HEK293 (cell line): ENCODE measurements at regions not wholly inside any gene's neighbourhood (a gene's known extent, or its start where the extent isn't known, plus 50 kb on each side); places are given as distances from the start of the nearest gene placed in this dataset.
A peak's percentile ranks its signal among the peaks of the same experiment; 100 is the strongest.

Source experiments
- CTCF ChIA-PET: fragments of 350-600 bp; formaldehyde crosslinking; extraction: SDS; loops from one replicate; lab custom pipeline; 2021; ENCODE audit warnings: antibody characterized with exemption; lab: Yijun Ruan, JAX
- POLR2A ChIA-PET: fragments of 300-600 bp; formaldehyde crosslinking; extraction: SDS; loops from one replicate; lab custom pipeline; 2020; ENCODE audit warnings: antibody characterized with exemption, inconsistent platforms; lab: Yijun Ruan, JAX
- H3K27ac ChIP-seq: fragments of 200-500 bp; sonication (Bioruptor generic); 2 replicates; pipeline ENCODE4 v1.5.1; 2014; ENCODE audit warnings: low read depth, low read length, control low read depth, inconsistent platforms; ENCODE audit errors: extremely low read depth
- H3K36me3 ChIP-seq, 2 experiments: fragments of 200-500 bp in 1 of 2; sonication (Bioruptor generic) in 1 of 2; 1 replicate in 1 of 2; 2 replicates in 1 of 2; pipeline ENCODE4 v1.5.1; 2014 to 2017; ENCODE audit warnings: inconsistent platforms in 2 of 2, low read length in 2 of 2; ENCODE audit not compliant: control insufficient read depth in 2 of 2, insufficient read depth in 1 of 2
- H3K4me1 ChIP-seq: fragments of 200-500 bp; sonication (Bioruptor generic); 2 replicates; pipeline ENCODE4 v1.5.1; 2014; ENCODE audit warnings: mild to moderate bottlenecking, low read length, inconsistent platforms; ENCODE audit not compliant: control insufficient read depth, insufficient read depth
- H3K4me3 ChIP-seq: 2 replicates; pipeline ENCODE4 v1.5.1; 2011; ENCODE audit warnings: low read depth, mild to moderate bottlenecking, control low read depth, low read length, moderate library complexity
- H3K9me3 ChIP-seq: fragments of 200-500 bp; sonication (Bioruptor generic); 2 replicates; pipeline ENCODE4 v1.5.1; 2014; ENCODE audit warnings: low read depth, low read length, inconsistent platforms; ENCODE audit not compliant: control insufficient read depth, insufficient read depth
- FEZF1 ChIP-seq: fragments of 450-650 bp; formaldehyde crosslinking; IDR thresholded peaks from 2 replicates; pipeline ENCODE4 v1.5.1; 2016; ENCODE audit warnings: missing biosample characterization, missing genetic modification characterization
- INSM2 ChIP-seq: fragments of 450-650 bp; formaldehyde crosslinking; IDR thresholded peaks from 2 replicates; pipeline ENCODE4 v1.5.1; 2016; ENCODE audit warnings: missing biosample characterization, missing genetic modification characterization
- PBX3 ChIP-seq: sonication (generic); formaldehyde crosslinking; IDR thresholded peaks from 2 replicates; pipeline ENCODE4 v1.8.1; 2022; ENCODE audit warnings: mild to moderate bottlenecking, moderate library complexity, missing genetic modification reagents
- TCF7L2 ChIP-seq: IDR thresholded peaks from 2 replicates; pipeline ENCODE4 v1.6.1; 2011; ENCODE audit warnings: low read depth, mild to moderate bottlenecking, inconsistent platforms, low read length, moderate library complexity, borderline replicate concordance
- ZEB2 ChIP-seq: fragments of 450-650 bp; formaldehyde crosslinking; IDR thresholded peaks from 2 replicates; pipeline ENCODE4 v1.5.1; 2016; ENCODE audit warnings: missing biosample characterization, missing genetic modification characterization
- ZFP69B ChIP-seq: fragments of 450-650 bp; formaldehyde crosslinking; IDR thresholded peaks from 2 replicates; pipeline ENCODE4 v1.5.1; 2016; ENCODE audit warnings: missing biosample characterization, missing genetic modification characterization
- ZNF426 ChIP-seq: fragments of 450-650 bp; formaldehyde crosslinking; IDR thresholded peaks from 2 replicates; pipeline ENCODE4 v1.5.1; 2017; ENCODE audit warnings: missing biosample characterization, missing genetic modification characterization, mild to moderate bottlenecking, inconsistent platforms, moderate library complexity
- ZNF449 ChIP-seq: fragments of 450-650 bp; formaldehyde crosslinking; IDR thresholded peaks from 2 replicates; pipeline ENCODE4 v1.5.1; 2017; ENCODE audit warnings: missing biosample characterization, mild to moderate bottlenecking, missing genetic modification characterization, moderate library complexity
- ZNF529 ChIP-seq: fragments of 450-650 bp; formaldehyde crosslinking; IDR thresholded peaks from 2 replicates; pipeline ENCODE4 v1.5.1; 2017; ENCODE audit warnings: missing genetic modification characterization, missing biosample characterization; ENCODE audit not compliant: insufficient replicate concordance
- ZNF544 ChIP-seq: fragments of 450-650 bp; formaldehyde crosslinking; IDR thresholded peaks from 2 replicates; pipeline ENCODE4 v1.5.0; 2017; ENCODE audit warnings: missing biosample characterization, missing genetic modification characterization
- ZNF843 ChIP-seq: fragments of 450-650 bp; formaldehyde crosslinking; IDR thresholded peaks from 2 replicates; pipeline ENCODE4 v1.5.1; 2016; ENCODE audit warnings: missing biosample characterization, missing genetic modification characterization
- ZSCAN18 ChIP-seq: fragments of 450-650 bp; formaldehyde crosslinking; IDR thresholded peaks from 2 replicates; pipeline ENCODE4 v1.5.1; 2016; ENCODE audit warnings: missing biosample characterization, missing genetic modification characterization
- TF ChIP-seq, protein P1 (sequence below): fragments of 450-650 bp; formaldehyde crosslinking; IDR thresholded peaks from 2 replicates; pipeline ENCODE4; 2016; ENCODE audit warnings: missing biosample characterization, missing genetic modification characterization
- TF ChIP-seq, protein P2 (sequence below): fragments of 450-650 bp; formaldehyde crosslinking; IDR thresholded peaks from 2 replicates; pipeline ENCODE4 v1.5.1; 2016; ENCODE audit warnings: missing biosample characterization, missing genetic modification characterization

DNA sequence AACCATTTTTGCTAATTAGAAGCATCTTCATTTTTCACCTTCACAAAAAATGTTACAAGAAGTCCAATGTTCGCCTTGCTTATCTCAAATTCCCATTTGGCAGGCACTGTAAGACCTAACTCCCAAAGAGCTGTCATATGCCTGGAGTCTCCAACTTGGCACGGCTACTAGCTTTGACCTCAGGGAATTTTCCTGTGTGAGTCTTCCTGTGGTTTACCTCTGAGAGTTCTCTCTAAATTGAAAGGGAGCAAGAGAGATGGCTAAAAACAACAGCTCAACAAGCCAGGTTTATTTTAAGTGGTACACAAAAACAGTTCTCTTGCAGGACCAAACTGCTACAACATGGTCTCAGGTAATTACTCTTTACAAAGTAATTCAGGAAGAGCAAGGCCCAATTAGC lies 756.0 kb upstream of the ADGRL2 start:
- no peak overlapping the region for H3K4me3 ChIP-seq
- CTCF ChIA-PET = no interaction called here
- H3K27ac ChIP-seq = no peak overlapping the region
- TF ChIP-seq ZSCAN18 (no peak), ZNF529 (no peak), ZNF449 (tag by site-specific recombination) (no peak), ZNF544 (tag by site-specific recombination) (no peak), ZNF426 (tag by site-specific recombination) (no peak), ZEB2 (tag by site-specific recombination) (no peak), PBX3 (CRISPR knock-in tag) (no peak)
- TF ChIP-seq, protein P1, sequence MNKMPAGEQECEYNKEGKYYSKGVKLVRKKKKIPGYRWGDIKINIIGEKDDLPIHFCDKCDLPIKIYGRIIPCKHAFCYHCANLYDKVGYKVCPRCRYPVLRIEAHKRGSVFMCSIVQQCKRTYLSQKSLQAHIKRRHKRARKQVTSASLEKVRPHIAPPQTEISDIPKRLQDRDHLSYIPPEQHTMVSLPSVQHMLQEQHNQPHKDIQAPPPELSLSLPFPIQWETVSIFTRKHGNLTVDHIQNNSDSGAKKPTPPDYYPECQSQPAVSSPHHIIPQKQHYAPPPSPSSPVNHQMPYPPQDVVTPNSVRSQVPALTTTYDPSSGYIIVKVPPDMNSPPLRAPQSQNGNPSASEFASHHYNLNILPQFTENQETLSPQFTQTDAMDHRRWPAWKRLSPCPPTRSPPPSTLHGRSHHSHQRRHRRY = no peak
- POLR2A ChIA-PET = no interaction called here
- no peaks in the 10 kb centered on the region for H3K9me3 ChIP-seq
- no peaks in the 10 kb centered on the region for H3K36me3 ChIP-seq
- peaks cover 2% of the 10 kb centered on the region; the same call in 1 of the 2 replicates for H3K4me1 ChIP-seq

GRCh38 chr1:81042225-81042624 lies 758.5 kb upstream of the ADGRL2 start:
- H3K36me3 ChIP-seq = no peaks in the 10 kb centered on the region
- TF ChIP-seq TCF7L2 (peak; percentile 76; the same call in 1 of the 2 replicates), FEZF1 (tag by site-specific recombination) (0 out of 2 replicates have a peak, but pooled peaks have one; percentile 16), INSM2 (tag by site-specific recombination) (no peak), ZNF843 (tag by site-specific recombination) (0 out of 2 replicates have a peak, but pooled peaks have one; percentile 28)
- H3K4me3 ChIP-seq = no peak overlapping the region
- H3K4me1 ChIP-seq = no peaks in the 10 kb centered on the region
- no peak overlapping the region for H3K27ac ChIP-seq
- H3K9me3 ChIP-seq = no peaks in the 10 kb centered on the region
- ChIA-PET CTCF (no interaction called here), POLR2A (no interaction called here)

DNA sequence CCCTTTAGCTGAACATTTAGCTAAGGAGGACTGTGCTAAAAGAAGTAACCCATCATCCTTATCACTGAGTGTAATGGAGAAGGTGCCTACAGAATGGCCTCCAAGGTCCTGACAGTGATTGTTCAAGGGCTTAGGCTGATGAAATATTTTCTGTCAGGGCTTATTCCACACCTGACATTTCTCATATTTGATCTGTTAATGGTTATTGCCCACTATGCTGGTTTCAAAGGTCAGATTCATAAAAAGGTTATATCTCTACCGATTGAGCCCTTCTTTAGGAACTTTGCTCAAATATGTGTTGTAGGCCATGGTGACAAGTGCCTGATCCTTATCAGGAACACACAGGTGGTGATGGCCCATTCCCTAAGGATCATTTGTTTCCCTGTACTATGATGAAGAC lies 766.4 kb upstream of the ADGRL2 start:
- POLR2A ChIA-PET = interaction anchor here (0.7 kb wide), 1 partner anchor 75 kb away, joined by 3 read pairs; no protein-coding TSS in a partner anchor
- H3K9me3 ChIP-seq = no peaks in the 10 kb centered on the region
- H3K36me3 ChIP-seq = no peaks in the 10 kb centered on the region
- TF ChIP-seq, protein P2, sequence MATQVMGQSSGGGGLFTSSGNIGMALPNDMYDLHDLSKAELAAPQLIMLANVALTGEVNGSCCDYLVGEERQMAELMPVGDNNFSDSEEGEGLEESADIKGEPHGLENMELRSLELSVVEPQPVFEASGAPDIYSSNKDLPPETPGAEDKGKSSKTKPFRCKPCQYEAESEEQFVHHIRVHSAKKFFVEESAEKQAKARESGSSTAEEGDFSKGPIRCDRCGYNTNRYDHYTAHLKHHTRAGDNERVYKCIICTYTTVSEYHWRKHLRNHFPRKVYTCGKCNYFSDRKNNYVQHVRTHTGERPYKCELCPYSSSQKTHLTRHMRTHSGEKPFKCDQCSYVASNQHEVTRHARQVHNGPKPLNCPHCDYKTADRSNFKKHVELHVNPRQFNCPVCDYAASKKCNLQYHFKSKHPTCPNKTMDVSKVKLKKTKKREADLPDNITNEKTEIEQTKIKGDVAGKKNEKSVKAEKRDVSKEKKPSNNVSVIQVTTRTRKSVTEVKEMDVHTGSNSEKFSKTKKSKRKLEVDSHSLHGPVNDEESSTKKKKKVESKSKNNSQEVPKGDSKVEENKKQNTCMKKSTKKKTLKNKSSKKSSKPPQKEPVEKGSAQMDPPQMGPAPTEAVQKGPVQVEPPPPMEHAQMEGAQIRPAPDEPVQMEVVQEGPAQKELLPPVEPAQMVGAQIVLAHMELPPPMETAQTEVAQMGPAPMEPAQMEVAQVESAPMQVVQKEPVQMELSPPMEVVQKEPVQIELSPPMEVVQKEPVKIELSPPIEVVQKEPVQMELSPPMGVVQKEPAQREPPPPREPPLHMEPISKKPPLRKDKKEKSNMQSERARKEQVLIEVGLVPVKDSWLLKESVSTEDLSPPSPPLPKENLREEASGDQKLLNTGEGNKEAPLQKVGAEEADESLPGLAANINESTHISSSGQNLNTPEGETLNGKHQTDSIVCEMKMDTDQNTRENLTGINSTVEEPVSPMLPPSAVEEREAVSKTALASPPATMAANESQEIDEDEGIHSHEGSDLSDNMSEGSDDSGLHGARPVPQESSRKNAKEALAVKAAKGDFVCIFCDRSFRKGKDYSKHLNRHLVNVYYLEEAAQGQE (tag by site-specific recombination) = no peak
- no peak for TF ChIP-seq ZFP69B (tag by site-specific recombination)
- TF ChIP-seq, all 188 proteins: peak for 0
- no peak overlapping the region for H3K27ac ChIP-seq
- peaks cover 6% of the 10 kb centered on the region; the same call in 1 of the 2 replicates for H3K4me1 ChIP-seq
- no peak overlapping the region for H3K4me3 ChIP-seq
- CTCF ChIA-PET = interaction anchor here (0.6 kb wide), 1 partner anchor 766 kb away, joined by 4 read pairs; the partner anchor contains the start of gene ADGRL2
